ENCODE measurements at regions not wholly inside any gene's neighbourhood (a gene's known extent, or its start where the extent isn't known, plus 50 kb on each side); places are given as distances from the start of the nearest gene placed in this dataset.

GRCh38 chr2:16244153-16244965, 304.0 kb downstream of the MYCN start:
- no peak overlapping the region for H2BK15ac ChIP-seq (ENCODE audit: low read depth, low read length)
- H3K4me1 ChIP-seq (ENCODE audit: insufficient read depth, low read length), result no peaks in the 10 kb centered on the region; the same call in 1 of the 2 replicates
- no peak overlapping the region for H3K18ac ChIP-seq (ENCODE audit: insufficient read length, low read depth, low read length)
- no peak overlapping the region for H3K23ac ChIP-seq (ENCODE audit: insufficient read length, low read depth, low read length)
- H3K4ac ChIP-seq (ENCODE audit: low read depth, low read length), result no peak overlapping the region
- no peak overlapping the region for H2BK5ac ChIP-seq (ENCODE audit: insufficient read length, low read length)
- no peak for DNase-seq
- H2AFZ ChIP-seq (ENCODE audit: low read length), result no peak overlapping the region
- H2BK12ac ChIP-seq (ENCODE audit: insufficient read length, low read depth, low read length), result no peak overlapping the region
- no peak overlapping the region for H2BK120ac ChIP-seq (ENCODE audit: low read depth, low read length, poor library complexity, severe bottlenecking)
- H3K14ac ChIP-seq (ENCODE audit: insufficient read depth, low read length), result no peak overlapping the region
- no peak overlapping the region for H3T11ph ChIP-seq (ENCODE audit: low read length)
- H2BK20ac ChIP-seq (ENCODE audit: low read depth, low read length, poor library complexity, severe bottlenecking), result no peak overlapping the region
- WGBS (ENCODE audit: extremely low coverage, insufficient read length, low lambda C conversion rate), result no CpG with 5 or more reads among the region's 6 CpGs
- H4K20me1 ChIP-seq (ENCODE audit: control insufficient read depth, insufficient read depth, insufficient read length), result no peaks in the 10 kb centered on the region
- no peak overlapping the region for H3K4me3 Mint-ChIP-seq
- no peak overlapping the region for H4K91ac ChIP-seq (ENCODE audit: insufficient read length, low read depth, low read length)
- H4K5ac ChIP-seq (ENCODE audit: insufficient read length, low read depth, low read length), result no peak overlapping the region
- peaks cover 3% of the 10 kb centered on the region; the same call in 1 of the 2 replicates for H3K27me3 Mint-ChIP-seq (ENCODE audit: low read depth)
- no peaks in the 10 kb centered on the region; the same call in 1 of the 2 replicates for H3K79me2 ChIP-seq (ENCODE audit: insufficient read depth, low read length)
- no peak overlapping the region for H3K27ac ChIP-seq (ENCODE audit: insufficient read length, low read depth, low read length)
- H2AK5ac ChIP-seq (ENCODE audit: insufficient read length, low read length), result no peak overlapping the region
- H3K4me1 Mint-ChIP-seq, result peaks cover 12 to 20% of the 10 kb centered on the region in 2 experiments
- no peaks in the 10 kb centered on the region; a peak in 1 of 5 replicates for H3K9me3 Mint-ChIP-seq
- no peak overlapping the region for H3K27ac Mint-ChIP-seq
- H3K9ac ChIP-seq (ENCODE audit: extremely low read depth, insufficient read length, low read length), result no peak overlapping the region
- no peak overlapping the region for H4K8ac ChIP-seq (replicated peaks; ENCODE audit: insufficient read length, low read depth, low read length)
- TF ChIP-seq CTCF (conservative IDR thresholded peaks at IDR 0.05), result no peak
- no peak overlapping the region for H3K56ac ChIP-seq (ENCODE audit: insufficient read length, low read depth, low read length)
- no peak overlapping the region for H3K4me2 ChIP-seq (ENCODE audit: insufficient read depth, insufficient read length, low read length)
- H3K79me1 ChIP-seq (ENCODE audit: insufficient read depth, low read depth, low read length, poor library complexity, severe bottlenecking), result no peaks in the 10 kb centered on the region
- H3K36me3 Mint-ChIP-seq (ENCODE audit: insufficient read depth in 1 of 3, low read depth in 3 of 3), result no peaks in the 10 kb centered on the region
- H3K27me3 ChIP-seq (ENCODE audit: insufficient read depth, low read length), result no peaks in the 10 kb centered on the region
- H3K23me2 ChIP-seq (ENCODE audit: insufficient read length, low read depth, low read length, poor library complexity, severe bottlenecking), result no peaks in the 10 kb centered on the region
- no peaks in the 10 kb centered on the region for H3K9me3 ChIP-seq (ENCODE audit: control insufficient read depth, low read depth, low read length)

Data from H9 (cell line).